Left lung (tissue), 4 donors: ENCODE measurements at regions not wholly inside any gene's neighbourhood (a gene's known extent, or its start where the extent isn't known, plus 50 kb on each side); places are given as distances from the start of the nearest gene placed in this dataset.

ENCODE experiments used
- ATAC-seq: fragments of 200-7000 bp; cut with Tn5 transposase; one replicate; pipeline ENCODE4 v1.9.1; 2020; ENCODE audit warnings: moderate library complexity
- DNase-seq, 4 donors: peaks; one replicate each; pipeline ENCODE4 v3.0.0-alpha.2; 2013 to 2020
- H3K27ac ChIP-seq, 2 donors: fragments of 200-600 bp; sonication (generic) in 1 of 2; one replicate each; pipeline versions ENCODE4 v1.5.0 to v1.8.0; 2020 to 2021
- H3K27me3 ChIP-seq, 2 donors: fragments of 200-600 bp; sonication (generic) in 1 of 2; one replicate each; pipeline versions ENCODE4 v1.5.0 to v1.8.0; 2020 to 2021
- H3K36me3 ChIP-seq, 2 donors: fragments of 200-600 bp; sonication (generic) in 1 of 2; one replicate each; pipeline versions ENCODE4 v1.5.0 to v1.8.0; 2020 to 2021
- H3K4me1 ChIP-seq, 2 donors: fragments of 200-600 bp; one replicate each; pipeline ENCODE4 v1.8.0; 2021
- H3K4me3 ChIP-seq, 2 donors: fragments of 200-600 bp; sonication (generic) in 1 of 2; one replicate each; pipeline versions ENCODE4 v1.5.0 to v1.8.0; 2020 to 2021; ENCODE audit warnings: mild to moderate bottlenecking in 1 of 2
- H3K9me3 ChIP-seq, 2 donors: fragments of 200-600 bp; sonication (generic) in 1 of 2; one replicate each; pipeline versions ENCODE4 v1.5.0 to v1.8.0; 2020 to 2021
- intact Hi-C, 2 donors: fragments of 100-400 bp; cut with DNase I; formaldehyde crosslinking; loops; one replicate each; pipeline versions ENCODE4 v1.11.2 to v1.14.2; 2022
- TF ChIP-seq, protein P1 (sequence below), 2 donors: fragments of 200-600 bp; sonication (generic) in 1 of 2; IDR thresholded peaks; one replicate each; pipeline versions ENCODE4 v1.5.0 to v1.8.0; 2021; ENCODE audit warnings: antibody characterized with exemption in 2 of 2
- donor health status: DM: no; HTN: yes; CAD: no.
- donor health status: DM: no; HTN: no; CAD: no.

DNA sequence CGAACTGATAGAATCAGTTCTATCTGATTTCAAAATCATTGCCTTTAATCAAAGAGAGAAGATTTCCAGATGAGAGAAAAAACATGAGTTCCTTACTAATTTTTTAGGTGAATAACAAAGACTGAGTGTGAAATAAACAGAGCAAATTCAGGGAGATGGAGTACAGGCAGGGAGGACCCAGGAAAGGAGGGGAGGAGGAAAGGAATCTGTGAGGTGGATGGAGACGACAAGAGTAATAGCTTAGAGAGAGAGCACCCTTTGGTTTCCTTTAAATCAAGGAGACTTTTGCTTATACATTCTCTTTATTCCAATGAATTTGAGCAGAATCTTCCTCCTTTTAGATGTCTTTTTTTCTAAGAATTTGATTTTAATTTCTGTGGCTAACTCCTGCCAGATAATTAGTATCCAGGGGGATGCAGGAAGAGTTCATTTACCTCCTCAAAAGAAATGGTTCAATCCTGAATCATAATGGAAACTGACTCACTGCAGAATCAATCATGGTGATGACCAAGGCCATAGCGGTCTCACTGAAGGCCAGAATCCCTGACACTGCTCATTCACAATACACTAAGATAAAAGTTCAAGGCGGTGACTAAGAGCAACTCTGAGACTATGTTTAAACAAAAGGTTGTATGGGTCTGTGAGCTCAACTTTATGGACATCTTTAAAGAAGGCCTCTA is 234.0 kb upstream of the ZC3H12C start:
- intact Hi-C loops = no loop called here
- no peak for DNase-seq
- ATAC-seq = peak; percentile 41
- Histone ChIP-seq H3K36me3 (no peaks in the 10 kb centered on the region), H3K27me3 (no peaks in the 10 kb centered on the region), H3K27ac (no peak overlapping the region), H3K4me1 (no peaks in the 10 kb centered on the region), H3K4me3 (no peak overlapping the region), H3K9me3 (no peaks in the 10 kb centered on the region)
- TF ChIP-seq, protein P1, sequence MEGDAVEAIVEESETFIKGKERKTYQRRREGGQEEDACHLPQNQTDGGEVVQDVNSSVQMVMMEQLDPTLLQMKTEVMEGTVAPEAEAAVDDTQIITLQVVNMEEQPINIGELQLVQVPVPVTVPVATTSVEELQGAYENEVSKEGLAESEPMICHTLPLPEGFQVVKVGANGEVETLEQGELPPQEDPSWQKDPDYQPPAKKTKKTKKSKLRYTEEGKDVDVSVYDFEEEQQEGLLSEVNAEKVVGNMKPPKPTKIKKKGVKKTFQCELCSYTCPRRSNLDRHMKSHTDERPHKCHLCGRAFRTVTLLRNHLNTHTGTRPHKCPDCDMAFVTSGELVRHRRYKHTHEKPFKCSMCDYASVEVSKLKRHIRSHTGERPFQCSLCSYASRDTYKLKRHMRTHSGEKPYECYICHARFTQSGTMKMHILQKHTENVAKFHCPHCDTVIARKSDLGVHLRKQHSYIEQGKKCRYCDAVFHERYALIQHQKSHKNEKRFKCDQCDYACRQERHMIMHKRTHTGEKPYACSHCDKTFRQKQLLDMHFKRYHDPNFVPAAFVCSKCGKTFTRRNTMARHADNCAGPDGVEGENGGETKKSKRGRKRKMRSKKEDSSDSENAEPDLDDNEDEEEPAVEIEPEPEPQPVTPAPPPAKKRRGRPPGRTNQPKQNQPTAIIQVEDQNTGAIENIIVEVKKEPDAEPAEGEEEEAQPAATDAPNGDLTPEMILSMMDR (IDR thresholded peaks at IDR 0.05) = no peak

DNA sequence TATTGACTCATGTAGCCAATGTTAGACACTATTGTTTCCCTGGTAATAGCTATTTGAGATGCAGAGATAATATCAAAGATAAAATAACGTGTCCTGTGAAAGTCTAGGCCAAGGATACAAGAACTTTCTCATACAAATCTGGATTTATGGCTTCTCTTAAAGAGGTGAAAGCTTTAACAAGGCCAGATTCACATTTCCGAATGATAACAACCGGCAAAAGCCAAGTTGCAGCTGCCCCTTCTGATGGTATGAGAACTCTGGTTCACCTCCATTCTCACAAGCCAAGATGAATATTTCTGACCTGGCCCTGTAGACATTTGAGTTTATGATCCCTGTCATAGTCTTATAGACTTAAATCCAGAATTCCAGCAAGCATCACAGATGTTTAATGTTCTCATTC is 230.4 kb upstream of the ZC3H12C start:
- TF ChIP-seq, protein P1 (IDR thresholded peaks at IDR 0.05) = no peak
- H3K36me3 ChIP-seq = no peaks in the 10 kb centered on the region
- ATAC-seq = no peak
- intact Hi-C loops = no loop called here
- no peak for DNase-seq
- H3K4me1 ChIP-seq = no peaks in the 10 kb centered on the region
- no peaks in the 10 kb centered on the region for H3K9me3 ChIP-seq
- H3K27me3 ChIP-seq = no peaks in the 10 kb centered on the region
- H3K4me3 ChIP-seq = no peak overlapping the region
- no peak overlapping the region for H3K27ac ChIP-seq

DNA sequence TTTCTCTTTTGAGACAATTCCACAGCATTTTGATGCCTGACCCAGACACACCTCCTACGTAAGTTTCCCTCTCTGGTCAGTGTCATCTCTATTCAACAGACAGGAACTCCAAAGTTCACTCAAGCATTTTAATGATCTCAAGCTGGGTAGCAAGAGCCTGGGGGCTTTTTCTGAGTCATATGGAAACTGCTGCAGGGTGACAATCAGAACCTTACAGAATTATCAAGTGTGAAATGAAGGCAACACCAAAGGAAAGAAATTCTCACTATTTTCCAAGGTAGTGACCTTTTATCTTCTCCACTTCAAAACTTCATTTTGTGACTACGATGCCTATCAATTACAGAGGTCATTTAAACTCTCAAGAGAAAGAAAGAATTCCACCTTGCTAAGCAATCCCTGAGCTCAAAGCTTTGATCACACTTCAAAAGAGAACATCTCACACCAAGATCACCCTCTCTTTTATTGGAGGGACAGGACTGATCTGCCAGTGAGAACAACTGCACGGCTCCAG is 229.0 kb upstream of the ZC3H12C start:
- Histone ChIP-seq H3K27ac (no peak overlapping the region), H3K4me3 (no peak overlapping the region), H3K27me3 (no peaks in the 10 kb centered on the region), H3K36me3 (no peaks in the 10 kb centered on the region), H3K9me3 (no peaks in the 10 kb centered on the region), H3K4me1 (no peaks in the 10 kb centered on the region)
- intact Hi-C loops = no loop called here
- DNase-seq (no peak), ATAC-seq (no peak)
- TF ChIP-seq, protein P1 (IDR thresholded peaks at IDR 0.05) = no peak

DNA sequence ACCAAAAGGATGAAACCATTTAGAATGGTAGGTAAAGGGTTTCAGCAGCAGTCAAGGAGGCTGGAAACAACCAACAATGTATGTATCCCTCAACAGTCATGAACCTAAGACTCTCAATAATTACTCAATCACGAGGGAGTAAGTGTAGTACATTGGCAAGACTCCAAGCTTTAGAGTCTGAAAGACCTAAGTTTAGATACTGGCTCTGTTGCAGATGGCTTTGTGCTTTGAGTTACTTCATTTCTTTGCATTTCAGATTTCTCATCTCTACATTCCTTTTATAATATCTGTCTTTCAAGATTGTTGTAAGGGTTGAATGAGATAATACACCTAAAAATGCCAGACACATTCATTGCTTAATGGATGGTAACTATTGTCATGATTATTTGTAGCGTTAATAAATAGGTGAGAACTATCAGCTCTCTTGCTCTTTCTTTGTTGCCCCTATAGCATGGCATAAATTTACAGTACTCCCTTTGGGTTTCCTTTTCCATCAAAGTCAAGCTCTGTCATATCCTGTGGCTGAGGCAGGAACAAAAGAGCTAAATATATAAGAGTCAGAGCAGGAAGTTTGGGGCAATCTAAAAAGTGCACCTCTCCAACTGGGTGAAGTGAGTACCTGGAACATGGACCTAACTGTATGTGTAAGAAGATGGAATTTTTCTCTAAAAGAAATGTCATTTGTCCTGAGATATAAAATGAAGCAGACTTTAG is 228.2 kb upstream of the ZC3H12C start:
- intact Hi-C loops = no loop called here
- no peak overlapping the region for H3K27ac ChIP-seq
- no peaks in the 10 kb centered on the region for H3K9me3 ChIP-seq
- ATAC-seq = peak; percentile 60
- no peaks in the 10 kb centered on the region for H3K36me3 ChIP-seq
- H3K27me3 ChIP-seq = no peaks in the 10 kb centered on the region
- DNase-seq = peak in 1 of 4 donors; percentile 26
- H3K4me3 ChIP-seq = no peak overlapping the region
- TF ChIP-seq, protein P1 (IDR thresholded peaks at IDR 0.05) = no peak
- H3K4me1 ChIP-seq = no peaks in the 10 kb centered on the region

DNA sequence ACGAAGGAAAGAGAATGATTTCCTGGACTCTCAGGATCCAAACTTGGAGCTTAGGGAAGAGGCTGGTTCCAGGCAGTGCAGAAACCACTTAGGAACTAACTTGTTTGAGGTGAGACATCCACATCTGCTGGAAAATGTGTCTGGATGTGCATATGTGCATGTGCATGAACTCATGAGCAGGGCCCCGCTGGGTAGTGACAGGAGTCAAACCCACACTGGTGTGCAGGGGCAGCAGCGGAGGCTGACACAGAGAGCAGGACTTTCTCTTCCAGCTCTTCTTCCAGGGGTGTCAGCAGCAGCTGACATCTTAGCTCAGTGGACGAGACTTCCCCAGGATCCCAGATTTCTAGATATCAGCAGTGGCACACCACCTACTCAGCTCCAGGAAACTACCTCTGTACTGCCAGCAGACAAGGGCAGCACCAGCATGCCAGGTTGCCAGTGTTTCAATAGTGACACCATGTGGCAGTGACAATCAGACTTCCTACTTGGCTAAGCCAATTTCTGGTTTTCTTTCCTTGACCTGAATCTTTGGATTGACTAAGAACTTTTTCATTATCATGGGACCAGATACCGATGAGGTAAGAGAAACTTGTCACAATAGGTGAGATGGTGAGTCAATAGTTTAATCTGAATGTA is 227.5 kb upstream of the ZC3H12C start:
- peak; percentile 70 for ATAC-seq

More for the DNA sequence above, 227.5 kb upstream of the ZC3H12C start:
- Histone ChIP-seq H3K4me1 (no peaks in the 10 kb centered on the region), H3K36me3 (no peaks in the 10 kb centered on the region), H3K27me3 (no peaks in the 10 kb centered on the region), H3K9me3 (no peaks in the 10 kb centered on the region), H3K27ac (no peak overlapping the region), H3K4me3 (no peak overlapping the region)
- peak in 1 of 4 donors; percentile 26 for DNase-seq
- intact Hi-C loops = no loop called here
- TF ChIP-seq, protein P1 (IDR thresholded peaks at IDR 0.05) = no peak
